HFF-Myc (cell line): ENCODE measurements at regions not wholly inside any gene's neighbourhood (a gene's known extent, or its start where the extent isn't known, plus 50 kb on each side); places are given as distances from the start of the nearest gene placed in this dataset.

Source experiments
- DNase-seq: peaks from one replicate; pipeline ENCODE4 v3.0.0-alpha.2; 2011; ENCODE audit warnings: low read depth; ENCODE audit errors: extremely low read depth
- H3K4me3 ChIP-seq: replicated peaks from 2 replicates; pipeline ENCODE4 v1.5.1; 2011; ENCODE audit warnings: low read depth, mild to moderate bottlenecking, control low read depth, low read length
- TF ChIP-seq, protein P1 (sequence below): IDR thresholded peaks from 2 replicates; pipeline ENCODE4 v1.5.1; 2012; ENCODE audit warnings: mild to moderate bottlenecking, low read depth, low read length, control low read depth; ENCODE audit errors: missing control alignments

DNA sequence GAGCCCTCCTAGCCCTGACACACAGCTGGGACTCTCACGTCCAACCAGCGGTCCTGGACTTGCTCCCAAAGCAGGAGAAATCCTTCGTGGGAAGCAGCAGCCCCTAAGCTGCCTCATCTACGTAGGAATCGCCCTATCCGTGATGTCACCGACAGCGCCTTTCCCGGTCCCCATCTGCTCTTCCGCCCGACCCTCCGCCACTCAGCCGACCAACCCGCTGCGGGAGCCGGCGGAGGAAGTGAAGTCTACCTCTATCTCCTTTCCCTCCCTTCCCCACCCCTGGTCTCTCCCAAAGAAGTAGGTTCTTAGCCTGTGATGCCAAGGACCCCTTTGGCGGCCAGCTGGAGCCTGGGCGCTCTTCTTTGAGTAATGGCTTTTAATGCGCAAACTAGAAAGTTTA is 272.1 kb downstream of the FAM72C start:
- H3K4me3 ChIP-seq: no peak overlapping the region
- TF ChIP-seq, protein P1, sequence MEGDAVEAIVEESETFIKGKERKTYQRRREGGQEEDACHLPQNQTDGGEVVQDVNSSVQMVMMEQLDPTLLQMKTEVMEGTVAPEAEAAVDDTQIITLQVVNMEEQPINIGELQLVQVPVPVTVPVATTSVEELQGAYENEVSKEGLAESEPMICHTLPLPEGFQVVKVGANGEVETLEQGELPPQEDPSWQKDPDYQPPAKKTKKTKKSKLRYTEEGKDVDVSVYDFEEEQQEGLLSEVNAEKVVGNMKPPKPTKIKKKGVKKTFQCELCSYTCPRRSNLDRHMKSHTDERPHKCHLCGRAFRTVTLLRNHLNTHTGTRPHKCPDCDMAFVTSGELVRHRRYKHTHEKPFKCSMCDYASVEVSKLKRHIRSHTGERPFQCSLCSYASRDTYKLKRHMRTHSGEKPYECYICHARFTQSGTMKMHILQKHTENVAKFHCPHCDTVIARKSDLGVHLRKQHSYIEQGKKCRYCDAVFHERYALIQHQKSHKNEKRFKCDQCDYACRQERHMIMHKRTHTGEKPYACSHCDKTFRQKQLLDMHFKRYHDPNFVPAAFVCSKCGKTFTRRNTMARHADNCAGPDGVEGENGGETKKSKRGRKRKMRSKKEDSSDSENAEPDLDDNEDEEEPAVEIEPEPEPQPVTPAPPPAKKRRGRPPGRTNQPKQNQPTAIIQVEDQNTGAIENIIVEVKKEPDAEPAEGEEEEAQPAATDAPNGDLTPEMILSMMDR: no peak
- DNase-seq: no peak

DNA sequence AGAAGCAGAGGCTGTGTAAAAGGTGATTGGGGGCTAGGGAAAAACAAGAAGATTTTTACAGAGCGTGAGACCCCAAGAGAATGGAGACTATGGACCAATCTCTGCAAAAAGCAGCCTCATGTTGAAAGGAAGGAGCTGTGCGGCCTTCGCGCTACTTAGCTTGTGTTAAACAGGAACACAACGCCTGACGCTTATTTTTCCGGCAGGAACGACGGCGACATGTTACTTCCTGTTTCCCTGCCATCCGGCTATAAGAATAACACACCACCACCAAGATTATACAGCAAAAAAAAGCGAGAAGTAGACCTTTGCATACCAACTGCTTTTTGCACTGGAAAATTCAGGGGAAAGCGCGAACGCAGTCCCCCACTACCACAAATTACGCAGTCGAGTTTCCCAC is 272.7 kb downstream of the FAM72C start:
- TF ChIP-seq, protein P1: no peak
- H3K4me3 ChIP-seq: no peak overlapping the region
- no peak for DNase-seq

DNA sequence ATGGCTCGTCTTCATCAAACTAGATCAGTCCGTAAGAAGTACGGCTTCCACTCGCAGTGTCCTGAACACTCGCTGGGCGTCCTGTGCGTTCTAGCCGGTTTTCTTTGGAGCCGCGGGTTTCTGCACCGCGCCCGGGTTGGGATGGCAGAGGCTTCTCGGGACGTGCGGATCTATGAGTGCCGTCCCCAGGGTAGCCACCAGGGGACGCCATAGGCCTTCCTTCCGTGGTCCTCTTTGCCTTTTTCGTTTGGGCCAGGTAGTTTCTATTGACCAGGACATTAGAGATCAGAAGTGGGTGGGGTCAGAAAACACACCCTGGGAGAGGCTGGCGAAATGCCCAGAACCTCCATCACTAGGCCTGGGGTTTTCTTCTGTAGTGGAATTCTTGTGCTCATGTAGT is 273.8 kb downstream of the FAM72C start:
- no peak for DNase-seq
- TF ChIP-seq, protein P1: peak; percentile 59
- no peak overlapping the region for H3K4me3 ChIP-seq

DNA sequence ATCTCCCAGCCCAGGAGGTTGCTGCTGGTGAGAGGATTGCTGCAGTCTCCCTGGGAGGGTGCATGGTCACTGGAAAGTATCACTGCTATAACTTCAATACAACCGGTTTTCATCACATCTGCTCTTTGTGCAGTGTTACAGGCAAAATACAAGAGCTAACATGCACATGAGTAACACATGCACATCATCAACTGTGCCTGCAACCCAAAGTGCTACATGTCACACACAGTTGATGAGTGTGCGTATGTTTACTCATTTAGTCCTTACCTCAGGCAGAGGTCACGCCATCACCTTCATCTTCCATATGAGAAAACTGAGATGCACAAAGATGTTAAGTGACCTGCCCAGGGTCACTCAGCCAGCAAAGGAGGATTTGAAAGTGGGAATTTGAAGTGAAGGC is 277.7 kb downstream of the FAM72C start:
- no peak overlapping the region for H3K4me3 ChIP-seq
- TF ChIP-seq, protein P1: no peak
- no peak for DNase-seq

DNA sequence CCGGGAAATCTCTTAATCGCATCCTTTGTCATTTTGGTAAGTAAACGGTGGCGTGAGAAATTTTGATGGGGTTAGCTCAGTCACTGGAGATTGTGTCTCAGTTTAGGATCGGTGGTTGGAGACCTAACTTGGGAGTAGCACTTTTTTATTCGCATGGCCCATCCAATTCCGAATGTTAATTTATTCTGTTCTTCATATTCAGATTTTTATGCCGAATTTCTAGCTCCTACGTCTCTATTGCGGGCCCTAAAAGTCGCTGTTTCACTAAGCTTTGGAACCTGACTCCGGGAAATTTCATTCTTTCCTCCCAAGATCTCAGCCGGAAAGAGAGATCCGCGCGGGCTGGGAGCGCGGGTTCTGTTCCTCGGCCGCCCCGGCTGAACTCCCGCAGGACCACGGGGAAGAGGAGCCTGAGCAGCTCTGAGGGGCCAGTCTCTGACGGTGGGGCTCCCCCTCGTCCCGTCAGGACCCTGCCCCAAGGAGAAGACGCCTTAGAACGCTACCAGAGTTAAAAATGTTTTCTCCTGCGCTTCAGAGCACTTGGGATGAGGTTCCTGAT is 279.7 kb downstream of the FAM72C start:
- no peak overlapping the region for H3K4me3 ChIP-seq

DNA sequence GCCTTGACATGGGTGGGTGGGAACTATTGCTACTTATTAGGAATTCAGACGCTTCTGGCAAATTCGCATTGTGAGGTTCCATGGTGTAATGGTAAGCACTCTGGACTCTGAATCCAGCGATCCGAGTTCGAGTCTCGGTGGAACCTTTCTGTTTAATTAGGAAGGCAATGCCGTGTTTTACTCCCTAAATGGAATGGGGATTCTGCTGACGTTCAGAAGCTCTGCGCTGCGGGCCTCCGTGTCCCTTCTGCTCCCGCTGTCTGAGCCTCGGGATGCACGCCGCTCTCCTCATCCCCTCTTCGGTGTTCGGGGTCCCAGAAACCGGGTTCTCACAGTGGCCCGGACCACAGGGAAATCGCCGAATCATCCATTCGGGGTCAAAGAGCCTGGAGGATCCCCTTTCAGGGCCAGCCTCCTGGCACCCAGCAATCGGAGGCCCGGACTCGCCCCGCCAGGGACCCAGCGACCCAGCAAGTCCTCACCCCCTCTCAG is 280.3 kb downstream of the FAM72C start:
- no peak overlapping the region for H3K4me3 ChIP-seq
- TF ChIP-seq, protein P1: no peak
- no peak for DNase-seq

More for the DNA sequence above, 279.7 kb downstream of the FAM72C start:
- TF ChIP-seq, protein P1: no peak
- DNase-seq: no peak

DNA sequence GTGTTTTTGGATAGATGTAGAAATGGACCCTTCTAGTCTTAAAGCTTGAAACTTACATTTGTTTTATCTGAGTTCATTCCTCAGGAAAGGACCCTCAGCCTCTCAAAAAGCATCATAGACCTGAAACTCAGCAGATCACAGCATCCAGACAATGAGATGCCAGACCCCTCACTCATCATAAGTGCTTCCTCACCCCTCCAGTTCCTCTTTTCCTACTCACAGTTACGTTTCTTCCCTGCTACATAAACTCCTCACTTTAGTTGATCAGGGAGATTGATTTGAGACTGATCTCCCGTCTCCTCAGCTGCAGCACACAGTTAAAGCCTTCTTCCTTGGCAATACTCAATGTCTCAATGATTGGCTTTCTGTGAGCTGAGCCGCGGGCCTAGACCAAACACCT is 282.0 kb downstream of the FAM72C start:
- no peak for DNase-seq
- TF ChIP-seq, protein P1: no peak
- no peak overlapping the region for H3K4me3 ChIP-seq
